Right ventricle myocardium inferior (tissue), 1 donor: ENCODE measurements at regions not wholly inside any gene's neighbourhood (a gene's known extent, or its start where the extent isn't known, plus 50 kb on each side); places are given as distances from the start of the nearest gene placed in this dataset.
A peak's percentile ranks its signal among the peaks of the same experiment; 100 is the strongest.
"Not testable (repeated sequence)": the region's sequence is repeated elsewhere in the genome, so short reads cannot be mapped to it uniquely, and the experiment has no call there.

Source experiments
- ATAC-seq: fragments of 200-7000 bp; cut with Tn5 transposase; one replicate; pipeline ENCODE4 v1.9.1; 2020; ENCODE audit warnings: mild to moderate bottlenecking, moderate library complexity
- DNase-seq: peaks from one replicate; pipeline ENCODE4 v3.0.0; 2021; ENCODE audit errors: missing footprints
- intact Hi-C: fragments of 100-400 bp; cut with DNase I; formaldehyde crosslinking; loops from one replicate; pipeline ENCODE4 v1.11.0; 2022
- donor health status: DM: no; HTN: yes; CAD: no; lungs with severe emphysema.

- intact Hi-C loops, result no loop called here
- ATAC-seq (no peak), DNase-seq (no peak)
Measured at GRCh38 chr5:66382152-66382551, 214.0 kb upstream of the MAST4 start.

DNA sequence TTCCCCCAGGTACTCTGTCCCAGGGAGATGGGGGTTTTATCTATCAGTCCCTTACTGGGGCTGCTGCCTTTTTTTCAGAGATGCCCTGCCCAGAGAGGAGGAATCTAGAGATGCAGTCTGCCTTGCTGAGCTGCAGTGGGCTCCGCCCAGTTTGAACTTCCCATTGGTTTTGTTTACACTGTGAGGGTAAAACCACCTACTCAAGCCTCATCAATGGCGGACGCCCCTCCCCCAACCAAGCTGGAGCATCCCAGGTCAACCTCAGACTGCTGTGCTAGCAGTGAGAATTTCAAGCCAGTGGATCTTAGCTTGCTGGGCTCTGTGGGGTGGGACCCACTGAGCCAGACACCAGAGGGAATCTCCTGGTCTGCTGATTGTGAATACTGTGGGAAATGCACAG, 191.0 kb upstream of the MAST4 start:
- intact Hi-C loops, DNase-seq, ATAC-seq: not testable (repeated sequence)

DNA sequence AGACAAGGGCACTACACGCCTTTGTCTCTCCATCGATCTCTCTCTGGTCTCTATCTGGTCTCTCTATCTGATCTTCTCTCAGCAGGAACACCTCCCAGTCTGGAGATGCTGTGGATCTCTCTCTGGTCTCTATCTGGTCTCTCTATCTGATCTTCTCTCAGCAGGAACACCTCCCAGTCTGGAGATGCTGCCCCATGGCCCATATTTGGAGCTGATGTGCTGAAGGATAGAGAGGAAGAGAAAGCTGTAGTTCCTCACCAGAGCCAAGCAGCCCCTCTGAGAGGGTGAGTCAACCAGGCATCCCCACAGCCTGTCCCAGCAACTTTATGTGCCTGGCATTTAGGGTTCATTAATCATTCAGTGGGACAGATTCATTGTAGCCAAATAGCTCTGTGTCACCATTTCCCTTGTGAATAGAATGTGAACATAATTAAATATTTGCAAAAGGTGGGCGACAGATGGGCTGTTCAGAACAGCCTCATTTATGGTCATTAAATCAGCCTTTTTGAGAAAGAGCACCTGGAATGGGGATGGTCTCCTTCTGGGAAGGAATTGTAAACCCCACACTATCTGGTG, 189.3 kb upstream of the MAST4 start:
- no peak for ATAC-seq
- no peak for DNase-seq
- intact Hi-C loops, result no loop called here

DNA sequence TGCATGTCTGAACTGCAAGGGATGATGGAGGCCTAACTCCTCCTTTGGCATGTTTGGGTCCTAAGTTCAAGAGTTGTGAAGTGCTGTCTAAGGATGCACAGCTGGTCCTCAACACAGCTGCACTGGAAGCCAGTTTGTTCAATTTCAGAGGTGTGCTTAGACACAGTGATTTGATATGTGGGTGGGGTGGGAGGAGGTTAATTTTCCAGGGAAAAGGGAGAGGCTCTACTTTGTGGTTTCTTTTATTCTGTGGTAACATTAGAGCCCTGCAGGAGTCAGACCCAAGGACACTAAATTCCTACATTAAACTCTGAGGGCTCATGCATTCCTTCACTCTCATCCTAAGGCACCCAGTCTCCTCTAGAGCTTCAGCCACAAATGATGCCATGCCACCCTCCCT, 188.4 kb upstream of the MAST4 start:
- DNase-seq, result no peak
- no peak for ATAC-seq
- intact Hi-C loops, result no loop called here

DNA sequence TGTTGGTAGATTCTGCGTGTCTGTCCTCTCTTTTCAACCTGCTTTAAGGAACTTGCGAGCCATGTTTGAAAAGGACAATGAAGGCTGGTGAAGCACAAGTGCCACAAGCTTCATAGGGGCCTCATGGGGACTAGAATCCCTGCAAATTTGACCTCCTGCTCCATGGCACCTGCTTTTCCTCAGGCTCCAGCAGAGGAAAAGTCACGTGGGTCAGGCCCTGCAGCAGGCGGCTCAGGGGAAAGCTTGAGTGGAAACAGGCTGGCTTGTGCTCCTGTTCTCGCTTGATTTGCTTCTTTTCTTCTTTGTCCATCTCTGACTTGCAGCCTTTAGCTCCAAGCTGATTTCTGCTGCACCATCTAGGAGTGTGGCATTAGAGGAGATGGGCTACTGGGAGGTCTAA, 187.6 kb upstream of the MAST4 start:
- no peak for DNase-seq
- intact Hi-C loops, result no loop called here
- no peak for ATAC-seq

DNA sequence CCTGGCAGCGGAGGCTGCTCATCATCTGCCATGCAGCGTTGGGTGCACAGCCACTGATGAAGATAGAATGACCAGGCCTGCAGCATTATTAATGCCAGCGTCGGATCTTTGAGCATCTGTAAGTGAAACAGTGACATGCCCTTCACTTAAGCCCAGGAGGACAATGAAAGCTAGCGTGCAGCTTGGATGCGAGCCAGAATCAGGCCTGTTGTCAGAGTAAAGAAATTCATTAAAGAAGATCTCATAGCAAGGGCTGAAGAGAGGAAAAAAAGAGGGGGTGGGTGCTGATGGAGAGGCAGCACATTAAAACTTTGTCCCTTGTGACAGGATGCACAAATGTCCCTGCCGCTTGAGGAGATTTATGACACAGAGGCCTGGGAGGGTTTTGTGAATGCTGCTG, 186.1 kb upstream of the MAST4 start:
- ATAC-seq (no peak), DNase-seq (peak; percentile 70)
- intact Hi-C loops, result no loop called here

- no peak for ATAC-seq
- no peak for DNase-seq
- intact Hi-C loops, result no loop called here
Measured at GRCh38 chr5:66411701-66412100, 184.5 kb upstream of the MAST4 start.

GRCh38 chr5:66413931-66414330, 182.3 kb upstream of the MAST4 start:
- ATAC-seq, result peak; percentile 56
- no peak for DNase-seq
- intact Hi-C loops, result no loop called here

GRCh38 chr5:66415208-66415607, 181.0 kb upstream of the MAST4 start:
- DNase-seq (no peak), ATAC-seq (no peak)
- intact Hi-C loops, result no loop called here

DNA sequence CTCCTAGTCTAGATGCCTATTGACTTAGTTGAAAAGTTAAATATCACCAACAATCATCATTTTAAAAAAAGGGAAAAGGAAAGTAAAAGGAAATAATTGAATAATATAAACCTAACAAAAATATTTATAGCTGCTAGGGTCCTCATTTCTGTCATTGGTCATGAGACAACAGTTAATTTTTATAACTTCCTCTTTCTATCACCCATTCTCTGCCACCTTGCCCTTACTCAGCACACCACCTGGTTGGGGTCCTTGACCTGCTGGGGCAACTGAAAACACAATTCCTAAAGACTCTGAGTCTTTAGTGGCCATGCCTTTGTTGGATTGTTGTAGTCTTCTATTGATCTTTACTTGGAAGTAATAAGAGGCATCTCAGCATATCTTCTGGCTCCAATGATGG, 179.5 kb upstream of the MAST4 start:
- intact Hi-C loops, result no loop called here
- ATAC-seq, result no peak
- no peak for DNase-seq

GRCh38 chr5:66417781-66418180, 178.4 kb upstream of the MAST4 start:
- no peak for DNase-seq
- intact Hi-C loops, result loop anchor here (2.0 kb wide), 1 partner anchor 15 kb away; no protein-coding TSS in a partner anchor
- ATAC-seq, result peak; percentile 26

DNA sequence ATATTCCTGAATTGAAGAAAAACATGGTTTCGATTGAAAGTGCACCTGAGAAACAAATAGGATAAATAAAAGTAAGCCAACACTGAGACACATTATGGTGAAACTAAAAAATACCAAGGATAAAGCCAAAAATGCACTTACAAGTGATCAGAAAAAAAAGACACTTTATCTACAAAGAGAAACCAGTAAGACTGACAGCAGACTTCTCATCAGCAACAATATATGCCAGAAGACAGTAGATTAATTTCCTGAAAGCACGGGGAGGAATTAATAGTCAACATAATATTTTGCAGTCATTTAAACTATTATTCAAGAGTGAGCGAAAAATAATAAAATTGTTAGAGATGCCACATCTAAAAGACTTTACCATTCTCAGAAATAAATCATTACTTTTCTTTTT, 172.7 kb upstream of the MAST4 start:
- ATAC-seq, result no peak
- DNase-seq, result no peak
- intact Hi-C loops, result no loop called here

- peak; percentile 20 for ATAC-seq
- no peak for DNase-seq
- intact Hi-C loops, result no loop called here
Measured at GRCh38 chr5:66425842-66426241, 170.4 kb upstream of the MAST4 start.

GRCh38 chr5:66426259-66427138, 169.7 kb upstream of the MAST4 start:
- ATAC-seq (no peak), DNase-seq (no peak)
- intact Hi-C loops, result no loop called here

GRCh38 chr5:66427139-66427442, 169.1 kb upstream of the MAST4 start:
- no peak for ATAC-seq
- DNase-seq, result no peak
- intact Hi-C loops, result no loop called here

GRCh38 chr5:66436721-66437120, 159.5 kb upstream of the MAST4 start:
- intact Hi-C loops, result loop anchor here (5.0 to 10.0 kb wide), 4 partner anchors 61 to 328 kb away; partner anchors contain the start of gene MAST4
- ATAC-seq (peak; percentile 40), DNase-seq (no peak)

DNA sequence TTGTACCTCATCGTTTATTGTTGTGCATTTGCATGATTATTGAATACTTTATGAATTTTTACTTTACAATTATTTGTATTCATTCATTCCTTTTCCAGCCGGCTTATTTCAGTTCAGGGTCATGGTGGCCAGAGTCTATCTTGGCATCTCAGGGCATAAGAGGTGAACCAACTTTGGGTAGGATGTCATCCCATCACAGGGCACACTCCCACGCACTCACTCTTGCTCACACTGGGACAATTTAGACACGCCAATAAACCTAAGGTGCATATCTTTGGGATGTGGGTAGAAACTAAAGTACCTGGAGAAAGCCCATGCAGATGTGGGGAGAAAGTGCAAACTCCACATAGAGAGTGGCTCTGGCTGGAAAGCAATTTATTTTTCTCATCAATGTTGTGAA, 158.1 kb upstream of the MAST4 start:
- ATAC-seq (no peak), DNase-seq (no peak)
- intact Hi-C loops, result loop anchor here (5.0 to 10.0 kb wide), 4 partner anchors 59 to 327 kb away; partner anchors contain the start of gene MAST4

DNA sequence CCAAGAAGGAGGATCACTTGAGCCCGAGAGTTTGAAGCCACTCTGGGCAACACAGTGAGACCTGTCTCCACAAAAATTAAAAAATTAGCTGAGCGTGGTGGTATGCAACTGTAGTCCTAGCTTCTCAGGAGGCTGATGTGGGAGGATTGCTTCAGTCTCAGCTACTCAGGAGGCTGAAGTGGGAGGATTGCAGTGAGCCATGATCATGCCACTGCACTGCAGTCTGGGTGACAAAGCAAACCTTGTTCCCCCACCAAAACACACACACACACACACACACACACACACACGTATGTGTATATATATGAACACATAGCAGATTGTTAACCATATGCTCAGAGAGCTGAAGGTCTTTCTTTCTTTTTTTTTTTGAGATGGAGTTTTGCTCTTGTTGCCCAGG, 157.5 kb upstream of the MAST4 start:
- intact Hi-C loops, result loop anchor here (5.0 to 10.0 kb wide), 4 partner anchors 59 to 326 kb away; partner anchors contain the start of gene MAST4
- DNase-seq (no peak), ATAC-seq (no peak)

GRCh38 chr5:66440202-66440680, 156.0 kb upstream of the MAST4 start:
- intact Hi-C loops, result loop anchor here (2.0 to 5.0 kb wide), 2 partner anchors 37 to 115 kb away; no protein-coding TSS in a partner anchor
- peak; percentile 93 for ATAC-seq
- DNase-seq, result peak; percentile 50

DNA sequence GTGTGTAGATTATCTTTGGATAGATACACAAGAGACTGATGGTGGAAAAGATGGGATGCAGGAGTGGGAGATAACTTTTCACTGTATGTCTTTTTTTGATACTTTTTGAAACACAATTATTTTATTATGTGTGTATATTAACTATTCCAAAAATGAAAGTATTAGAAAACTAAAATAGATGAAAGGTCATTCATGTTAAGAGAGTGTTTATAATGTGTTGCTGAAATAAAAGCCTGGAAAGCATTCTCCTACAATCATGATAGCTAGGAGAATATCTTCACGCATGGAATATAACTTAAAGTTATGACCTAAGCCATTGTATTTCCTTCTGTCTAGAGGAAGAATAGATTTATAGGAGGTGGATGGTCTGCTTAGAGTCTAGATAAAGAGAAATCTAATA, 154.8 kb upstream of the MAST4 start:
- DNase-seq (no peak), ATAC-seq (no peak)
- intact Hi-C loops, result loop anchor here (2.0 to 5.0 kb wide), 2 partner anchors 36 to 117 kb away; no protein-coding TSS in a partner anchor
